ENCODE measurements at regions not wholly inside any gene's neighbourhood (a gene's known extent, or its start where the extent isn't known, plus 50 kb on each side); places are given as distances from the start of the nearest gene placed in this dataset.

DNA sequence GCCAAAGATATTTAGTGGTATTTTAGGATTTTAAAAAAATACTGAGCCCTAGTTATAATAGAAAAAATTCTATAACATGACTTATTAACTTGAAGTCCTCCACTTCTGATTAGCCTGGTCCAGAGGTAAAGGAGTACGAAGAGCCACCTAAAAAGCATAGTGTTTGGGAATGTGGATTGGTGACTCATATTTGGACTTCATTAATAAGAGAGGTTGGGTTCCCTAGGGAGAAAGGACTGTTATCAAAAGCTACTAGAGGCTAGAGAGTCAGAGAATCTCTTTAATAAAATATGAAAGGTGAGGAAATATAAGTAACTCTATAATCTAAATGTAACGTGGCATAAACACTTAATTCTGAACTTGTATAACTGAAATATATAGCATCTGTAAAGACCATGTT lies 180.7 kb upstream of the TARS1 start:
- TF ChIP-seq, protein P1, sequence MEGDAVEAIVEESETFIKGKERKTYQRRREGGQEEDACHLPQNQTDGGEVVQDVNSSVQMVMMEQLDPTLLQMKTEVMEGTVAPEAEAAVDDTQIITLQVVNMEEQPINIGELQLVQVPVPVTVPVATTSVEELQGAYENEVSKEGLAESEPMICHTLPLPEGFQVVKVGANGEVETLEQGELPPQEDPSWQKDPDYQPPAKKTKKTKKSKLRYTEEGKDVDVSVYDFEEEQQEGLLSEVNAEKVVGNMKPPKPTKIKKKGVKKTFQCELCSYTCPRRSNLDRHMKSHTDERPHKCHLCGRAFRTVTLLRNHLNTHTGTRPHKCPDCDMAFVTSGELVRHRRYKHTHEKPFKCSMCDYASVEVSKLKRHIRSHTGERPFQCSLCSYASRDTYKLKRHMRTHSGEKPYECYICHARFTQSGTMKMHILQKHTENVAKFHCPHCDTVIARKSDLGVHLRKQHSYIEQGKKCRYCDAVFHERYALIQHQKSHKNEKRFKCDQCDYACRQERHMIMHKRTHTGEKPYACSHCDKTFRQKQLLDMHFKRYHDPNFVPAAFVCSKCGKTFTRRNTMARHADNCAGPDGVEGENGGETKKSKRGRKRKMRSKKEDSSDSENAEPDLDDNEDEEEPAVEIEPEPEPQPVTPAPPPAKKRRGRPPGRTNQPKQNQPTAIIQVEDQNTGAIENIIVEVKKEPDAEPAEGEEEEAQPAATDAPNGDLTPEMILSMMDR (IDR thresholded peaks at IDR 0.05) = no peak
- TF ChIP-seq POLR2A (IDR thresholded peaks at IDR 0.05) = no peak

Data from uterus (tissue), 2 donors.